Keratinocyte (primary cell): ENCODE measurements at regions not wholly inside any gene's neighbourhood (a gene's known extent, or its start where the extent isn't known, plus 50 kb on each side); places are given as distances from the start of the nearest gene placed in this dataset.

Experiments used
- CTCF ChIP-seq, 3 experiments: IDR thresholded peaks in 1 of 3; conservative IDR thresholded peaks in 1 of 3; optimal IDR thresholded peaks in 1 of 3; 2 replicates in 2 of 3; 3 replicates in 1 of 3; pipeline versions ENCODE3 to v1.5.1; 2011; ENCODE audit warnings: low read length in 3 of 3, mild to moderate bottlenecking in 3 of 3, moderate library complexity in 2 of 3, control low read depth in 1 of 3, inconsistent platforms in 1 of 3; ENCODE audit not compliant: insufficient read depth in 2 of 3; ENCODE audit errors: extremely low read depth in 1 of 3
- EZH2 ChIP-seq: IDR thresholded peaks from one replicate; pipeline ENCODE4 v1.6.1; 2012; ENCODE audit warnings: inconsistent platforms, mild to moderate bottlenecking, low read length, moderate library complexity

GRCh38 chr7:152508701-152509100, 72.9 kb upstream of the KMT2C start:
- TF ChIP-seq EZH2 (no peak), CTCF (optimal IDR thresholded peaks at IDR 0.05 in 1 of 3, IDR thresholded peaks at IDR 0.05 in 1 of 3, conservative IDR thresholded peaks at IDR 0.05 in 1 of 3; ENCODE audit: extremely low read depth in 1 of 3, insufficient read depth in 2 of 3, low read length in 3 of 3) (no peak)
